Stimulated activated CD8-positive, alpha-beta memory T cell treated with anti-CD3 and anti-CD28 coated beads, Interleukin-4, amount 100 ng/mL, for 24 hours (primary cell): ENCODE measurements at regions not wholly inside any gene's neighbourhood (a gene's known extent, or its start where the extent isn't known, plus 50 kb on each side); places are given as distances from the start of the nearest gene placed in this dataset.

Experiments
- DNase-seq: peaks from one replicate; pipeline ENCODE4 v3.0.0-alpha.2; 2020; ENCODE audit warnings: low read depth

- no peak for DNase-seq
These were observed 645.5 kb upstream of the FAM241A start for GRCh38 chr4:111499706-111500105.

GRCh38 chr4:111500858-111501257, 644.4 kb upstream of the FAM241A start:
- DNase-seq = no peak

- DNase-seq = no peak
These were observed 643.3 kb upstream of the FAM241A start for GRCh38 chr4:111501946-111502345.

- no peak for DNase-seq
These were observed 642.6 kb upstream of the FAM241A start for GRCh38 chr4:111502626-111503025.

GRCh38 chr4:111506706-111507105, 638.5 kb upstream of the FAM241A start:
- no peak for DNase-seq

GRCh38 chr4:111510535-111510934, 634.7 kb upstream of the FAM241A start:
- DNase-seq = no peak

GRCh38 chr4:111512081-111512783, 633.0 kb upstream of the FAM241A start:
- DNase-seq = no peak

- DNase-seq = no peak
These were observed 625.6 kb upstream of the FAM241A start for GRCh38 chr4:111519683-111520082.

- no peak for DNase-seq
These were observed 614.8 kb upstream of the FAM241A start for GRCh38 chr4:111530446-111530845.

- no peak for DNase-seq
These were observed 609.5 kb upstream of the FAM241A start for GRCh38 chr4:111535792-111536191.

- no peak for DNase-seq
These were observed 608.1 kb upstream of the FAM241A start for GRCh38 chr4:111537165-111537564.

GRCh38 chr4:111537871-111538270, 607.4 kb upstream of the FAM241A start:
- no peak for DNase-seq

GRCh38 chr4:111540671-111541070, 604.6 kb upstream of the FAM241A start:
- no peak for DNase-seq

- no peak for DNase-seq
These were observed 603.2 kb upstream of the FAM241A start for GRCh38 chr4:111542056-111542455.

GRCh38 chr4:111546881-111547280, 598.4 kb upstream of the FAM241A start:
- DNase-seq = no peak

- DNase-seq = no peak
These were observed 589.0 kb upstream of the FAM241A start for GRCh38 chr4:111556141-111556781.

GRCh38 chr4:111556851-111557250, 588.4 kb upstream of the FAM241A start:
- DNase-seq = no peak

- DNase-seq = no peak
These were observed 582.4 kb upstream of the FAM241A start for GRCh38 chr4:111562826-111563225.

- no peak for DNase-seq
These were observed 572.8 kb upstream of the FAM241A start for GRCh38 chr4:111572470-111572869.

- no peak for DNase-seq
These were observed 571.9 kb upstream of the FAM241A start for GRCh38 chr4:111573386-111573785.

- no peak for DNase-seq
These were observed 565.5 kb upstream of the FAM241A start for GRCh38 chr4:111579767-111580166.

- no peak for DNase-seq
These were observed 549.8 kb upstream of the FAM241A start for GRCh38 chr4:111595456-111595855.

GRCh38 chr4:111596491-111596890, 548.8 kb upstream of the FAM241A start:
- no peak for DNase-seq

GRCh38 chr4:111601671-111602070, 543.6 kb upstream of the FAM241A start:
- DNase-seq = no peak
